LHCN-M2 (cell line): ENCODE measurements at regions not wholly inside any gene's neighbourhood (a gene's known extent, or its start where the extent isn't known, plus 50 kb on each side); places are given as distances from the start of the nearest gene placed in this dataset.

ENCODE experiments used
- DNase-seq: peaks from one replicate; pipeline ENCODE4 v3.0.0-alpha.2; 2012; ENCODE audit warnings: low read depth

DNA sequence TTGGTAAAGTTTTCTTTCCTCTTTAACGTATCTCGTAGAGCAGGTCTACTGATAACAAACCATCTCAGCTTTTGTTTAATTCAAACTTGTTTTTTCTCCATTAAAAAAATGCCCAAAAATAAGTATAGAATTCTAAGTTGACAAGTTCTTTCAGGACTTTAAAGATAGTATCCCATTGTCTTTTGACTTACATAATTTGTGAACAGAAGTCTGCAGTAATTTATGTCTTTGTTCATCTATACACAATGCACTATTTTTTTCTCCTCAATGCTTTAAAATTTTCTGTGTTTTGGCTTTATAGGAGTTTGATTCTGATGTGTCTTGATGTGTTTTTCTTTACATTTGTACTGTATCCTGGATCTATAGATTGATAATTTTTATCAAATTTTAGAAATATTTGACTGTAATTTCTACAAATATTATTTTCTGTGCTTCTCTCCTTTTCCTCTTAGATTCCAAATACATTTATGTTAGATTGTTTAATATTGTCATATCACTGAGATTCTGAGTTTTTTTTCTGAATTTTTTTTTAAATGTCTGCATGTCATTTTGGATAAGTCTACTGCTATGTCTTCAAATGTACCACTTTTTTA is 143.3 kb downstream of the FTCDNL1 start:
- DNase-seq = no peak

DNA sequence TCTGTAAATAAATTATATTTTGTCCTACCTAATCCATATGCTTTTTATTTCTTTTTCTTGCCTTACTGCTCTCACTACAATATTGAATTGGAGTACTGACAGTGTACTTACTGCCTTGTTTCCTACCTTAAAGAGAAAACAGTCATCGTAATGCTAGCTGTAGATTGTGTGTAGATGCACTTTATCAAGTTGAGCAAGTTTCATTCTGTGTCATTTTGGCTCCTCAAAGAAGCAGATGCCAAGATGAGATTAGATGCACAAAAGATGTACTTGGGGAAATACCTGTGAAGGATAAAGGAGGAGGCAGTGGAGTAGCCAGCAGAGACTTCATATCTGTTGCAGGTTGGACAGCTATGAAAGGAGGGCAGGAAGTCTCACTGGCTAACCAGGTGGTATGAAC is 145.5 kb downstream of the FTCDNL1 start:
- no peak for DNase-seq

- DNase-seq = peak; percentile 14
These were observed 146.4 kb downstream of the FTCDNL1 start for GRCh38 chr2:199704358-199705238.

- no peak for DNase-seq
These were observed 147.8 kb downstream of the FTCDNL1 start for GRCh38 chr2:199703199-199703598.

DNA sequence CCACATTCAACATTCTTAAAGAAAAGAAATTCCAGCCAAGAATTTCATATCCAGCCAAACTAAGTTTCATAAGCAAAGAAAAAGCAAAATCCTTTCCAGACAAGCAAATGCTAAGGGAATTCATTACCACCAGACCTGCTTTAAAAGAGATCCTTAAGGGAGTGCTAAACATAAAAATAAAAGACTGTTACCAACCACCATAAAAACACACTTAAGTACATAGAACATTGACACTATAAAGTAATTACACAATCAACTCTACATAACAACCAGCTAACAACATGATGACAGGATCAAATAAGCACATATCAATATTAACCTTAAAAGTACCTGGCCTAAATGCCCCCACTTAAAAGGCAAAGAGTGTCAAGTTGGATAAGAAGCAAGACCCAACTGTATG is 153.5 kb downstream of the FTCDNL1 start:
- no peak for DNase-seq

DNA sequence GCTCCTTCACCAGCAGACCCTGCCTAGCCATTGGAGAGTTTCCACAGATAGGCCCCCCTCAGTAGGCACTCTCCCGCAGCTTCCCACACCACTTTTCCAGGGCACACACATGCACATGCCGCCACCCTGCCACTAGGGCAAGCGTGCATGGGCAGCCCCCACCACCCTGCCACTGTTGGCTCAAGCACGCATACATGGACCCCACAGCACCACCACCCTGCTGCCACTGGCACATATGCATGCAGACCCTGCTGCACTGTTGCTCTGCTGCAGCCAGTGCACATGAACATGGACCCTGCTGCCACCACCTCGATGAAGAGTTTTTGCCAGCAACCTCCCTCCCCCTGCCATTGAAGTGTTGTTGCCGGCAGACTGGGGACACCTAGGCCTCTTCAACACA is 154.9 kb downstream of the FTCDNL1 start:
- DNase-seq = no peak

DNA sequence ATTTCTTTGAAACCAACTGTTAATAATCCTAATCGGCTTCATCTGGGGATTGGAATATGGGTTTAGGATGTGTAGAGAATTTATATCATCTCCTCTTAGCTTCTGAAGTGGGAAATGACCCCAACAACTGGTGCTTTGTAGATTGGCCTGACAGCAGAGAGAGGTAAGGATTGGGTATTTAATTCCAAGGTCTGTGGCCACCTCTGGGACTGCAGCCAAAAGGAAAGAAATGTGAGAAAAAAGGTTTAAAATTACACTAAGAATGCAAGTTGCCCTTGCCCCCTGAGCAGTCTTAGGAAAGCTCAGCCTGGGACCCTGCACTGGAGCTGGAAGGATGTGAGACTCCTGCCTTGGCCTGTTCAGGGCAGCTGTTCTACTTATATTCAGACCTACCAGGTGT is 157.1 kb downstream of the FTCDNL1 start:
- no peak for DNase-seq

- no peak for DNase-seq
These were observed 158.5 kb downstream of the FTCDNL1 start for GRCh38 chr2:199692489-199692888.

DNA sequence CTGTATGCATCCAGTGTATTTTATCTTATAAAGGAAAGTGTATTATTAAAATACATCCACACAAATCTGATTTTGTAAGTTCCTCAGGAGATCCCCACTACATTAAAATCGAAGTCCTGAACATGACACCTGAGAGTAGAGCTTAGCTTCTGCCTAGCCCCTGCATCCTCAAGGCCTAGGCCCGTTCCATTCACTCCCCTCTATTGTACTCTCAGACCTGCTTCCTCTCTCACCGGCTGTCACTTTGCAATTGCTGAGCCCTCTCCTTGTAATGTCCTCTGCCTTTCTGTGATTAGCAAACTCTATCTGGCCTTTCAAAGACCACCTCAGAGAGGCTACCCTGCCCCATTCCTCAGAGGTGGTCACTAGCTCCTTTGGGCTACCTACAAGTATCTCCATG is 160.8 kb downstream of the FTCDNL1 start:
- no peak for DNase-seq

GRCh38 chr2:199685669-199686068 is 165.3 kb downstream of the FTCDNL1 start:
- DNase-seq = no peak

DNA sequence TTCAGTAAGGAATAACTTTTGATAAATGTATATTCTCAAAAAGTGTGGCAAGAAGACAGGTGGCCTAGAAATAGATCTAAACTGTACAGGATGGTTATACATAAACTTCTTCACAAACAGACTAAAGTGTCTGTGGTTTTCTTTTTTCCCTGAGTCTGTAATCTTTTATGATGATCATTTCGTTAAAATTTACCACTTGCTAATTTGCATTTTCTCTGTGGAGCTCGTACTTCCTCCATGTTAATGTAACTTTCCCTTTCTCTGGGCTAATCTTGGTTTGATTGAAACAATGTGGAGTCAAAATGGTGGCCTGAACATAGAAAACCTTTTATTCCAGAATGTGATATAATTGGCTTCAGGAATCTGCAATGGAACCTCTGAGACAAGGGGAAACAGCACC is 166.2 kb downstream of the FTCDNL1 start:
- no peak for DNase-seq

- no peak for DNase-seq
These were observed 166.8 kb downstream of the FTCDNL1 start for GRCh38 chr2:199684168-199684567.

DNA sequence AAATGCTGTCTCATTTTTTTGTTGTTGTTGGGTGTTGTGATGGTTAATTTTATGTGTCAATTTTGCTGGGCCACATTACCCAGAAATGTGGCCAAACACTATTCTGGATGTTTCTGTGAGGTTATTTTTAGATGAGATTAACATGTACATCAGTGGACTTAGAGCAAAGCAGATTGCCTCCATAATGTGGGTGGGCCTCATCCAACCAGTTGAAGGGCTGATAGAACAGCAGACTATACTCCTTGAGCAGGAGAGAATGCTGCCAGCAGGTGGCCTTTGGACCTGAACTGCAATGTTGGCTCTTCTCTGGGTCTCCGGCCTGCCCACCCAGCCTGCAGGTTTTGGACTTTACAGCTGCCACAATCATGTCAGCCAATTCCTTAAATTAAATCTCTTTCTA is 169.0 kb downstream of the FTCDNL1 start:
- DNase-seq = no peak

DNA sequence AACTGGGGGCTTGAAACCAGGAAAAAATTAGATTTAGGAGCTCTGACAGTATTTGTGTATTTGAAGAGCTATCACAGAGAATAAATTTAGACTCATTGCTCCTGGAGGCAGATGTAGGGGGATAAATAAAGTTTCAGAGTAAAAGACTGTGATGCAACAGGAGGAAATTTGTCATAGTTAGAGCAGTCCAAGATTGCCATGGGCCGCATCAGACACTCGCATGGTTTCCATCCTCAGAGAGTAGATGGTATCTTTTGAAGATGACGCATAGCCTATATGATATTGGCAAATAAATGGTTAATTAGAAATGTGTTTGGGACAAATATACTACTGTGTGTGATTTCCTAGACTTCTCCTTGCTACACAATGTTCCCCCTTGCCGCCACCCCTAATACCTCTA is 170.5 kb downstream of the FTCDNL1 start:
- no peak for DNase-seq

- no peak for DNase-seq
These were observed 171.1 kb downstream of the FTCDNL1 start for GRCh38 chr2:199679883-199680282.

DNA sequence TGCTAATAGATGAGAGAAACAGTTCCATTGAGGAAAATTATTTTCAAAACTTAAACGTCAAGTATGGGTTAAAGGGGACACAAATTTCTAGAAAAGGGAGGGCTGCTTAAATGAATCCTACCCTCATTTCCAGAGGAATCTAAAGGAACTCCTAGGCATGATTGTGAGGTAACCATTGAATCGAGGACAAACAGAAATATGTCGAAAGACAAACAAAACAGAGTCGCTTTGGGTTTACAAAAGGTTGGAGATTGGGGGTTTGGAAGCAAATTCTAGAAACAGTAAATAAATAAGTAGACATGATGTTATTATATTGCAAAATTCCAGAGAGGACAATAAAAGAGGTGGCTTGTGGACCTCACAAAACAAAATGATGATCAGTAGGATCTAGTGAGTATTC is 173.1 kb downstream of the FTCDNL1 start:
- no peak for DNase-seq

- peak; percentile 3 for DNase-seq
These were observed 182.3 kb downstream of the FTCDNL1 start for GRCh38 chr2:199668645-199669044.

DNA sequence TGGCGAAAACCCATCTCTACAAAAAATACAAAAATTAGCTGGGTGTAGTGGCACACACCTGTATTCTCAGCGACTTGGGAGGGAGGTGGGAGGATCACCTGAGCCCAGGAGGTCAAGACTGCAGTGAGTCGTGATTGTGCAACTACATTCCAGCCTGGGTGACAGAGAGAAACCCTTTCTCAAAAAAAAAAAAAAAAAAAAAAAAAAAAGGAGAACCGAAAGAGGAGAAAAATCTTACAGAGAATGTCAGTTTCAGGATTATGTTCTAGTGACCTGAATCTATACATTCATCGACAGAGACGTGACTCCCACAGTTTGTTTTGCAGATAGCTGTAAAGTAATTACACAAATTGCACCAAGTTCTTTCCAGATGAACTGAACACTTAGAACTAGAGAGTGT is 187.8 kb downstream of the FTCDNL1 start:
- DNase-seq = no peak

- no peak for DNase-seq
These were observed 188.7 kb downstream of the FTCDNL1 start for GRCh38 chr2:199662255-199662654.

GRCh38 chr2:199660167-199660566 is 190.8 kb downstream of the FTCDNL1 start:
- DNase-seq = no peak

DNA sequence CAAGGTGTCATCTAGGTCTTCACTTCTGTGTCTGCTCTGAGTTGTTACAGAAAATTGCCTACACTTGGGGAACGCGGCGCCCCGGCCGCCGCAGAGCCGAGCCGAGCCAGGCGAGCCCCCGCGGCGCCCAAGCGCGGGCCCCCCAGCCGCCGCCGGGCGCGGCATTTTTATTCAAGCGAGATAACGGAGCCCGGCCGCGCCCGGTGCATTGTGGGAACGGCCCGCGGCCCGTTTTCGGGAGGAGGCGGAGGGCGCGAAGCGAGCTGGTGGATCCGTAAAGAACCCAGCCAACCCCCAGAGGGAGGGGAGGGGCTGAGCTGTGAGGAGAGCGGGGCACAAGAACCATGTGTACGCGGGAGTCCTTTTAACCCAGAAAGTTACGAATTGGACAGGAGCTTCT is 191.8 kb downstream of the FTCDNL1 start:
- peak; percentile 21 for DNase-seq

DNA sequence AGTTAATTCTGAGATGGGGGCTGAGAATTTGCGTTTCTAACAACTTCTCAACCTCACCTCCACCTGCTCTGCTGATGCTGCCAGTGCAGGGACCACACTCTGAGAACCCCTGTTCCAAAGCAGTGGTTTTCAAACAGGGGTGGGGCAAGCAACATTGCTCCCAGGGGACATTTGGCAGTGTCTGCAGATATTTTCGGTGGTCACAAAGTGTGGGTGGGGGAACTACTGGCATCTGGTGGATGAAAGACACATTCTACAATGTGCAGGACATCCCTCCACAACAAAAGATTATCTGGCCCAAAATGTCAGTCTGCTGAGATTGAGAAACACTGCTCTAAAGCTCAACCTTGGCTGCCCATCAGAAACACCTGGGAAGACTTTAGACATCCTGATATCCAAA is 188.7 kb upstream of the SATB2 start:
- no peak for DNase-seq

- no peak for DNase-seq
These were observed 173.4 kb upstream of the SATB2 start for GRCh38 chr2:199631129-199631528.
